IMR-90 (cell line): ENCODE measurements at regions not wholly inside any gene's neighbourhood (a gene's known extent, or its start where the extent isn't known, plus 50 kb on each side); places are given as distances from the start of the nearest gene placed in this dataset.

Source experiments
- ATAC-seq: fragments of 200-7000 bp; cut with Tn5 transposase; 2 replicates; pipeline ENCODE4 v1.9.1; 2020; ENCODE audit warnings: low read depth, mild to moderate bottlenecking, moderate library complexity
- BruUV-seq: library from RNA; stranded (reverse); fragments of 400-500 nt; replicated peaks from 2 replicates; lab custom pipeline; 2021; lab: Mats Ljungman, UMichigan
- CTCF ChIA-PET: fragments of 300-600 bp; formaldehyde crosslinking; extraction: SDS; loops from one replicate; lab custom pipeline; 2021; ENCODE audit warnings: antibody characterized with exemption; lab: Yijun Ruan, JAX
- POLR2A ChIA-PET: fragments of 300-600 bp; sonication (Branson Sonifier 250); formaldehyde crosslinking; loops from one replicate; lab custom pipeline; 2022; ENCODE audit warnings: antibody characterized with exemption; ENCODE audit not compliant: unreplicated experiment; lab: Charles Lee
- DNase-seq: peaks from one replicate; pipeline ENCODE4 v3.0.0; 2013
- H2AFZ ChIP-seq: replicated peaks from 2 replicates; pipeline ENCODE3; 2013; ENCODE audit warnings: low read length, mild to moderate bottlenecking; ENCODE audit not compliant: poor library complexity
- H2AK5ac ChIP-seq: 2 replicates; pipeline ENCODE4 v1.6.1; 2013; ENCODE audit warnings: low read depth, low read length, inconsistent platforms
- H2AK9ac ChIP-seq: replicated peaks from 2 replicates; pipeline ENCODE3; 2013; ENCODE audit warnings: mild to moderate bottlenecking, low read depth, low read length, moderate library complexity; ENCODE audit not compliant: poor library complexity
- H2BK120ac ChIP-seq: 2 replicates; pipeline ENCODE4 v1.6.1; 2013; ENCODE audit warnings: low read depth, low read length, inconsistent platforms
- H2BK15ac ChIP-seq: 3 replicates; pipeline ENCODE4 v1.6.1; 2013; ENCODE audit warnings: low read depth, low read length, inconsistent platforms
- H2BK20ac ChIP-seq: 2 replicates; pipeline ENCODE4 v1.6.1; 2013; ENCODE audit warnings: low read depth, mild to moderate bottlenecking, inconsistent platforms, low read length, moderate library complexity
- H2BK5ac ChIP-seq: 2 replicates; pipeline ENCODE4 v1.6.1; 2013; ENCODE audit warnings: mild to moderate bottlenecking, low read depth, low read length, inconsistent platforms; ENCODE audit not compliant: poor library complexity, severe bottlenecking
- H3K14ac ChIP-seq: replicated peaks from 2 replicates; pipeline ENCODE4 v1.6.1; 2013; ENCODE audit warnings: low read depth, low read length, inconsistent platforms
- H3K18ac ChIP-seq: 2 replicates; pipeline ENCODE4 v1.6.1; 2013; ENCODE audit warnings: low read depth, low read length, control low read depth
- H3K23ac ChIP-seq: 2 replicates; pipeline ENCODE4 v1.6.1; 2013; ENCODE audit warnings: low read depth, low read length, inconsistent platforms
- H3K27ac ChIP-seq: 2 replicates; pipeline ENCODE4 v1.5.1; 2013; ENCODE audit warnings: mild to moderate bottlenecking, control low read depth, low read length; ENCODE audit not compliant: insufficient read depth
- H3K27me3 ChIP-seq: 2 replicates; pipeline ENCODE4 v1.6.1; 2013; ENCODE audit warnings: low read length; ENCODE audit not compliant: control insufficient read depth, insufficient read depth
- H3K36me3 ChIP-seq: 2 replicates; pipeline ENCODE4 v1.6.1; 2013; ENCODE audit warnings: low read length, mixed read lengths; ENCODE audit not compliant: control insufficient read depth, insufficient read depth
- H3K4ac ChIP-seq: 2 replicates; pipeline ENCODE4 v1.6.1; 2013; ENCODE audit warnings: low read depth, low read length, inconsistent platforms
- H3K4me1 ChIP-seq: 2 replicates; pipeline ENCODE4 v1.6.1; 2013; ENCODE audit warnings: low read length, mixed read lengths; ENCODE audit not compliant: control insufficient read depth, insufficient read depth
- H3K4me2 ChIP-seq: 2 replicates; pipeline ENCODE4 v1.6.1; 2013; ENCODE audit warnings: low read depth, mild to moderate bottlenecking, control low read depth, low read length, moderate library complexity
- H3K4me3 ChIP-seq: 2 replicates; pipeline ENCODE4 v1.5.1; 2013; ENCODE audit warnings: low read depth, mild to moderate bottlenecking, control low read depth, low read length, moderate library complexity; ENCODE audit not compliant: insufficient read depth
- H3K56ac ChIP-seq: 2 replicates; pipeline ENCODE4 v1.6.1; 2013; ENCODE audit warnings: low read length, inconsistent platforms; ENCODE audit not compliant: insufficient read depth; ENCODE audit errors: extremely low read depth
- H3K79me1 ChIP-seq, 2 experiments: 2 replicates each; pipeline ENCODE4 v1.6.1; 2013; ENCODE audit warnings: low read length in 2 of 2, inconsistent platforms in 1 of 2, low read depth in 1 of 2
- H3K9ac ChIP-seq: 2 replicates; pipeline ENCODE4 v1.6.1; 2013; ENCODE audit warnings: low read depth, low read length, control low read depth
- H3K9me1 ChIP-seq: 2 replicates; pipeline ENCODE4 v1.6.1; 2013; ENCODE audit warnings: low read length, inconsistent platforms; ENCODE audit not compliant: insufficient read depth
- H3K9me3 ChIP-seq: 2 replicates; pipeline ENCODE4 v1.6.1; 2013; ENCODE audit warnings: low read length; ENCODE audit not compliant: control insufficient read depth, insufficient read depth
- H4K20me1 ChIP-seq: 2 replicates; pipeline ENCODE4 v1.6.1; 2013; ENCODE audit warnings: low read length, inconsistent platforms; ENCODE audit not compliant: insufficient read depth
- H4K5ac ChIP-seq: 2 replicates; pipeline ENCODE4 v1.6.1; 2013; ENCODE audit warnings: mild to moderate bottlenecking, low read depth, low read length, control low read depth
- H4K8ac ChIP-seq, 2 experiments: 2 replicates each; pipeline ENCODE4 v1.6.1; 2013; ENCODE audit warnings: low read depth in 2 of 2, low read length in 2 of 2, control low read depth in 1 of 2, inconsistent platforms in 1 of 2
- H4K91ac ChIP-seq: 2 replicates; pipeline ENCODE4 v1.6.1; 2013; ENCODE audit warnings: low read depth, low read length, inconsistent platforms; ENCODE audit not compliant: insufficient read depth
- BHLHE40 ChIP-seq: fragments of 150-350 bp; IDR thresholded peaks from 2 replicates; pipeline ENCODE4 v1.6.1; 2016; ENCODE audit warnings: mild to moderate bottlenecking, low read depth, low read length
- CEBPB ChIP-seq: IDR thresholded peaks from 2 replicates; pipeline ENCODE4 v1.6.1; 2012; ENCODE audit warnings: low read depth, low read length, improper control_type of control experiment
- CHD1 ChIP-seq: IDR thresholded peaks from 2 replicates; pipeline ENCODE4 v1.6.1; 2012; ENCODE audit warnings: low read depth, low read length, improper control_type of control experiment
- FOS ChIP-seq: fragments of 150-350 bp; IDR thresholded peaks from 2 replicates; pipeline ENCODE4 v1.6.1; 2016; ENCODE audit warnings: low read depth, low read length
- MXI1 ChIP-seq: IDR thresholded peaks from 2 replicates; pipeline ENCODE4 v1.6.1; 2012; ENCODE audit warnings: low read depth, mild to moderate bottlenecking, low read length, moderate library complexity, borderline replicate concordance
- RAD21 ChIP-seq: IDR thresholded peaks from 2 replicates; pipeline ENCODE4 v1.6.1; 2012; ENCODE audit warnings: low read length, improper control_type of control experiment
- RCOR1 ChIP-seq: IDR thresholded peaks from 2 replicates; pipeline ENCODE4 v1.6.1; 2012; ENCODE audit warnings: mild to moderate bottlenecking, low read length, improper control_type of control experiment; ENCODE audit not compliant: insufficient replicate concordance
- RFX5 ChIP-seq: IDR thresholded peaks from 2 replicates; pipeline ENCODE4 v1.8.0; 2012; ENCODE audit warnings: low read depth, mild to moderate bottlenecking, low read length, moderate library complexity
- SMC3 ChIP-seq: fragments of 150-350 bp; IDR thresholded peaks from 2 replicates; pipeline ENCODE4 v1.6.1; 2016; ENCODE audit warnings: low read depth, mild to moderate bottlenecking, antibody characterized with exemption, low read length, moderate library complexity
- WGBS, 2 experiments: methylation state at CpG; one replicate each; pipeline versions ENCODE4 v1.1.5 to v1.1.7; 2013; ENCODE audit warnings: missing lambda C conversion rate in 2 of 2; ENCODE audit not compliant: insufficient read length in 1 of 2; ENCODE audit errors: extremely low coverage in 2 of 2; 5-methylcytosine and 5-hydroxymethylcytosine counted together
- dilution Hi-C: fragments of 300-500 bp; cut with HindIII; formaldehyde crosslinking; loops from one replicate; pipeline ENCODE4 v1.14.3; 2018; ENCODE audit warnings: low sequenced_read_pairs; ENCODE audit not compliant: unreplicated experiment
- in situ Hi-C: fragments of 300-500 bp; cut with MboI; formaldehyde crosslinking; loops from 3 replicates; pipeline ENCODE4 v1.14.3; 2019; ENCODE audit warnings: low sequenced_read_pairs, inconsistent platforms, mixed read lengths
- intact Hi-C: fragments of 100-400 bp; cut with micrococcal nuclease; formaldehyde crosslinking; loops from 2 replicates; pipeline ENCODE4 v1.10.0; 2022
- TF ChIP-seq, protein P1 (sequence below): fragments of 150-350 bp; IDR thresholded peaks from 2 replicates; pipeline ENCODE4 v1.6.1; 2017; ENCODE audit warnings: mild to moderate bottlenecking, antibody characterized with exemption, low read length, low read depth
- TF ChIP-seq, protein P2 (sequence below): conservative IDR thresholded peaks from 2 replicates; pipeline ENCODE4 v1.5.1; 2012; ENCODE audit warnings: mild to moderate bottlenecking, low read depth, low read length, improper control_type of control experiment
- TF ChIP-seq, protein P3 (sequence below): fragments of 150-350 bp; IDR thresholded peaks from 2 replicates; pipeline ENCODE4 v1.6.1; 2016; ENCODE audit warnings: low read depth, mild to moderate bottlenecking, low read length, moderate library complexity, borderline replicate concordance

DNA sequence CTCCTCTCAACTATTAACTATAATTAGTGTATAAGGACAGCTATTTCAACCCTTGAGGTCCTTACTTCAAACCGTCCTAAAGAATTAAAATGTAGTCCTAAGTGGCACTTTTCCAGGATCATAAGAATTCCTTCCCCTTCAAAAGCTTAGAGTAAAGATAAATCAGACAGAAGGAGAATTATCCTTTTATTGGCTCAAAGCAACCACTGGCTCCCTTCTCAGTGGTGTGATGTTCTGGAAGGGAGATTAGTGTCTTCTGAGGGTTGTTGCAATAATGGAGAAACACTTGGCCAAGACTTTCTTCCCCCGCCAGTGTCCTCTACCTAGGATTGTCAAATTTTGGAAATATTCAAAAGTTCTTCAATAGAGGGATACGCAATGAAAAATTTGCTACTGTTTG, 89.1 kb upstream of the PLEKHG1 start:
- intact Hi-C loops (no loop called here), in situ Hi-C loops (no loop called here), dilution Hi-C loops (no loop called here)
- Histone ChIP-seq H3K4ac (no peak overlapping the region), H3K9me3 (no peaks in the 10 kb centered on the region), H2AK5ac (no peak overlapping the region), H2BK5ac (no peak overlapping the region), H3K79me1 (no peaks in the 10 kb centered on the region), H3K36me3 (no peaks in the 10 kb centered on the region), H2AFZ (no peak overlapping the region), H3K4me3 (no peak overlapping the region), H4K20me1 (no peaks in the 10 kb centered on the region), H3K4me2 (no peak overlapping the region), H2BK20ac (no peak overlapping the region), H3K14ac (no peak overlapping the region), H4K5ac (no peak overlapping the region), H3K4me1 (no peaks in the 10 kb centered on the region), H3K9ac (no peak overlapping the region), H2AK9ac (no peak overlapping the region), H3K18ac (no peak overlapping the region), H4K91ac (no peak overlapping the region), H3K23ac (no peak overlapping the region), H4K8ac (no peak overlapping the region), H3K27ac (no peak overlapping the region), H2BK15ac (no peak overlapping the region), H3K27me3 (no peaks in the 10 kb centered on the region), H3K9me1 (no peaks in the 10 kb centered on the region), H3K56ac (no peak overlapping the region), H2BK120ac (no peak overlapping the region)
- ChIA-PET POLR2A (no interaction called here), CTCF (no interaction called here)
- no peak for TF ChIP-seq BHLHE40
- TF ChIP-seq, protein P1, sequence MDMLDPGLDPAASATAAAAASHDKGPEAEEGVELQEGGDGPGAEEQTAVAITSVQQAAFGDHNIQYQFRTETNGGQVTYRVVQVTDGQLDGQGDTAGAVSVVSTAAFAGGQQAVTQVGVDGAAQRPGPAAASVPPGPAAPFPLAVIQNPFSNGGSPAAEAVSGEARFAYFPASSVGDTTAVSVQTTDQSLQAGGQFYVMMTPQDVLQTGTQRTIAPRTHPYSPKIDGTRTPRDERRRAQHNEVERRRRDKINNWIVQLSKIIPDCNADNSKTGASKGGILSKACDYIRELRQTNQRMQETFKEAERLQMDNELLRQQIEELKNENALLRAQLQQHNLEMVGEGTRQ = no peak
- TF ChIP-seq RCOR1 = no peak
- no peak for TF ChIP-seq FOS
- TF ChIP-seq CHD1 = no peak
- TF ChIP-seq CEBPB = no peak
- TF ChIP-seq, protein P2, sequence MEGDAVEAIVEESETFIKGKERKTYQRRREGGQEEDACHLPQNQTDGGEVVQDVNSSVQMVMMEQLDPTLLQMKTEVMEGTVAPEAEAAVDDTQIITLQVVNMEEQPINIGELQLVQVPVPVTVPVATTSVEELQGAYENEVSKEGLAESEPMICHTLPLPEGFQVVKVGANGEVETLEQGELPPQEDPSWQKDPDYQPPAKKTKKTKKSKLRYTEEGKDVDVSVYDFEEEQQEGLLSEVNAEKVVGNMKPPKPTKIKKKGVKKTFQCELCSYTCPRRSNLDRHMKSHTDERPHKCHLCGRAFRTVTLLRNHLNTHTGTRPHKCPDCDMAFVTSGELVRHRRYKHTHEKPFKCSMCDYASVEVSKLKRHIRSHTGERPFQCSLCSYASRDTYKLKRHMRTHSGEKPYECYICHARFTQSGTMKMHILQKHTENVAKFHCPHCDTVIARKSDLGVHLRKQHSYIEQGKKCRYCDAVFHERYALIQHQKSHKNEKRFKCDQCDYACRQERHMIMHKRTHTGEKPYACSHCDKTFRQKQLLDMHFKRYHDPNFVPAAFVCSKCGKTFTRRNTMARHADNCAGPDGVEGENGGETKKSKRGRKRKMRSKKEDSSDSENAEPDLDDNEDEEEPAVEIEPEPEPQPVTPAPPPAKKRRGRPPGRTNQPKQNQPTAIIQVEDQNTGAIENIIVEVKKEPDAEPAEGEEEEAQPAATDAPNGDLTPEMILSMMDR = no peak
- no peak for TF ChIP-seq RFX5
- TF ChIP-seq, protein P3, sequence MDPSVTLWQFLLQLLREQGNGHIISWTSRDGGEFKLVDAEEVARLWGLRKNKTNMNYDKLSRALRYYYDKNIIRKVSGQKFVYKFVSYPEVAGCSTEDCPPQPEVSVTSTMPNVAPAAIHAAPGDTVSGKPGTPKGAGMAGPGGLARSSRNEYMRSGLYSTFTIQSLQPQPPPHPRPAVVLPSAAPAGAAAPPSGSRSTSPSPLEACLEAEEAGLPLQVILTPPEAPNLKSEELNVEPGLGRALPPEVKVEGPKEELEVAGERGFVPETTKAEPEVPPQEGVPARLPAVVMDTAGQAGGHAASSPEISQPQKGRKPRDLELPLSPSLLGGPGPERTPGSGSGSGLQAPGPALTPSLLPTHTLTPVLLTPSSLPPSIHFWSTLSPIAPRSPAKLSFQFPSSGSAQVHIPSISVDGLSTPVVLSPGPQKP = no peak
- no peak for TF ChIP-seq MXI1
- TF ChIP-seq RAD21 = no peak
- TF ChIP-seq SMC3 = no peak
- no peak for ATAC-seq
- no TSS peak for BruUV-seq
- no CpG with 5 or more reads among the region's 3 CpGs for WGBS, 2 experiments
- DNase-seq = no peak
